ENCODE measurements at regions not wholly inside any gene's neighbourhood (a gene's known extent, or its start where the extent isn't known, plus 50 kb on each side); places are given as distances from the start of the nearest gene placed in this dataset.

DNA sequence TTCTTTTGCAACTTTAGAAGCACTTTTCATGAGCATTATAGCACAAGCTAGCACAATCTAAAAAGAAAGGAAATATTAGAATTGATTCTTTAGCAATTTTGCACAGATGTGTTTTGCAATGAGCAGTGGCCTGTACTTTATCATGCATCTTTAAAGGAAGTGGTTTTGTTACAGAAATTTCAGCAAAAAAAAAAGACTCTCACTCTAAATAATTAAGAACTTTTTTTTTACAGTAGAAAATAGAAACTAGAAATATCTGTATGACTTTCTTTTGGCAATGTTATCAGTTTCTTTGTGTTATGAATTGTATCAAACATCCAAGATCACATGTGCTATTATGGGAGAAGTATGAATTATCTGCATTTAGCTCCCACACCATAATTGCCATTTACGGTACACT lies 195.7 kb upstream of the KLF6 start:
- TF ChIP-seq, protein P1, sequence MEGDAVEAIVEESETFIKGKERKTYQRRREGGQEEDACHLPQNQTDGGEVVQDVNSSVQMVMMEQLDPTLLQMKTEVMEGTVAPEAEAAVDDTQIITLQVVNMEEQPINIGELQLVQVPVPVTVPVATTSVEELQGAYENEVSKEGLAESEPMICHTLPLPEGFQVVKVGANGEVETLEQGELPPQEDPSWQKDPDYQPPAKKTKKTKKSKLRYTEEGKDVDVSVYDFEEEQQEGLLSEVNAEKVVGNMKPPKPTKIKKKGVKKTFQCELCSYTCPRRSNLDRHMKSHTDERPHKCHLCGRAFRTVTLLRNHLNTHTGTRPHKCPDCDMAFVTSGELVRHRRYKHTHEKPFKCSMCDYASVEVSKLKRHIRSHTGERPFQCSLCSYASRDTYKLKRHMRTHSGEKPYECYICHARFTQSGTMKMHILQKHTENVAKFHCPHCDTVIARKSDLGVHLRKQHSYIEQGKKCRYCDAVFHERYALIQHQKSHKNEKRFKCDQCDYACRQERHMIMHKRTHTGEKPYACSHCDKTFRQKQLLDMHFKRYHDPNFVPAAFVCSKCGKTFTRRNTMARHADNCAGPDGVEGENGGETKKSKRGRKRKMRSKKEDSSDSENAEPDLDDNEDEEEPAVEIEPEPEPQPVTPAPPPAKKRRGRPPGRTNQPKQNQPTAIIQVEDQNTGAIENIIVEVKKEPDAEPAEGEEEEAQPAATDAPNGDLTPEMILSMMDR (IDR thresholded peaks at IDR 0.05): no peak
- Histone ChIP-seq H3K4me3 (no peak overlapping the region), H3K27ac (no peak overlapping the region)
- DNase-seq (ENCODE audit: low spot score): no peak

GRCh38 chr10:3980144-3980543 lies 195.1 kb upstream of the KLF6 start:
- DNase-seq (ENCODE audit: low spot score): no peak
- H3K4me3 ChIP-seq: no peak overlapping the region
- H3K27ac ChIP-seq: no peak overlapping the region
- TF ChIP-seq, protein P1 (IDR thresholded peaks at IDR 0.05): no peak

DNA sequence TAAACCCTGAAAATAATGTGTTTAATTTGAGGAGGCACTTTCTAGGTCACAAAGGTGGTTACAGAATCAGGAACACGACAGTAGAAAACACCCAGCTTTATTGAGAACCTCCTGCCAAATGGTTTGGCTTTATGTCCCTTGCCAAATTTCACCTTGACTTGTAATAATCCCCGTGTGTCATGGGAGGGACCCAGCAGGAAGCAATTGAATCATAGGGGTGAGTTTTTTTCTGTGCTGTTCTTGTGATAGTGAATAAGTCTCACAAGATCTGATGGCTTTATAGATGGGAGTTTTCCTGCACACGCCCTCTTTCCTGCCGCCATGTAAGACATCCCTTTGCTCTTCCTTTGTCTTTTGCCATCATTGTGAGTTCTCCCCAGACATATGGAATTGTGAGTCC lies 193.8 kb upstream of the KLF6 start:
- DNase-seq (ENCODE audit: low spot score): no peak
- TF ChIP-seq, protein P1 (IDR thresholded peaks at IDR 0.05): no peak
- H3K4me3 ChIP-seq: no peak overlapping the region
- H3K27ac ChIP-seq: no peak overlapping the region

GRCh38 chr10:3978174-3978573 lies 193.2 kb upstream of the KLF6 start:
- DNase-seq (ENCODE audit: low spot score): no peak
- Histone ChIP-seq H3K27ac (no peak overlapping the region), H3K4me3 (no peak overlapping the region)
- TF ChIP-seq, protein P1 (IDR thresholded peaks at IDR 0.05): no peak

GRCh38 chr10:3977761-3978160 lies 192.8 kb upstream of the KLF6 start:
- Histone ChIP-seq H3K4me3 (no peak overlapping the region), H3K27ac (no peak overlapping the region)
- TF ChIP-seq, protein P1 (IDR thresholded peaks at IDR 0.05): no peak
- DNase-seq (ENCODE audit: low spot score): no peak

- TF ChIP-seq, protein P1 (IDR thresholded peaks at IDR 0.05): no peak
- no peak for DNase-seq (ENCODE audit: low spot score)
- H3K4me3 ChIP-seq: no peak overlapping the region
- no peak overlapping the region for H3K27ac ChIP-seq
Measured at GRCh38 chr10:3976718-3977117, 191.7 kb upstream of the KLF6 start.

DNA sequence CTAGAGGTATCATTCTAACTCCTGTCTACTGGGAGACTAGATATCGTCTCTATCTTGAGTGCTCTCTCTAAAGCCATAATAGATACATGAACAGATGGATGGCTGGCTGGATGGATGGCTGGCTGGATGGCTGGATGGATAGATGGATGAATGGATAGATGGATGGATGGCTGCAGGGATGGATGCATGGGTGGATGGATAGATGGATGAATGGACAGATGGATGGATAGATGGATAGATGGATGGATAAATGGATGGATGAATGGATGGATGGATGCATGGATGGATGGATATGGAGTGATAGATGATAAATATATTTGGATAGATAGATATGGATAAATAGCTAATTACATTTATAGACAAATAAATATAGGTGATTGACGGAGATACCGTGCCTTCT lies 191.2 kb upstream of the KLF6 start:
- DNase-seq (ENCODE audit: low spot score): no peak
- Histone ChIP-seq H3K27ac (no peak overlapping the region), H3K4me3 (no peak overlapping the region)
- TF ChIP-seq, protein P1 (IDR thresholded peaks at IDR 0.05): no peak
